HG02678 (cell line): ENCODE measurements at regions not wholly inside any gene's neighbourhood (a gene's known extent, or its start where the extent isn't known, plus 50 kb on each side); places are given as distances from the start of the nearest gene placed in this dataset.

Experiments used
- ATAC-seq: cut with Tn5 transposase; IDR thresholded peaks from one replicate; pipeline ENCODE4 v1.9.1; 2021; ENCODE audit warnings: mild to moderate bottlenecking, moderate library complexity; ENCODE audit not compliant: unreplicated experiment

DNA sequence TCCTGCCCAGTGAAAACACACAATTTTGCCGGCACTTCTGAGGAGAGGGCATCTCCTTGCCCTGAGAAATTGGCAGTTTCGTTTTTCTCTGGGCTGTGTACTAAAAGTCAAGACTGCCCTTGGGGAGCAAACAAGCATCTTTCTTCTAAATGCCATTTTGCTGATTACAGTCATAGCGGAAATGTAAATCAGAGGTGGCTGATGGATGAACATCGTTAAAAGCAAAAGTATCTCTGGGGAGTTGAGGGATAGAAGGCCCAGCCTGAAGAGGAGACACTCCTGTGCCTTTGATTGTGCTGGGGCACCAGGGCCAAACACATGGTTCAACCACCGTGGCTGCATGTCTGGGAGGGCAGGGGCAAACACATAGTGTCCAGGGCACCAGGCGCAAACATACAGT is 49.8 kb downstream of the ABCC12 start:
- no peak for ATAC-seq

- no peak for ATAC-seq
These were observed 50.3 kb downstream of the ABCC12 start for GRCh38 chr16:48105456-48105855.

GRCh38 chr16:48103591-48103990 is 52.2 kb downstream of the ABCC12 start:
- ATAC-seq = no peak

- ATAC-seq = no peak
These were observed 53.4 kb downstream of the ABCC12 start for GRCh38 chr16:48102083-48103008.

GRCh38 chr16:48101069-48101674 is 54.6 kb downstream of the ABCC12 start:
- ATAC-seq = peak; percentile 75

GRCh38 chr16:48099455-48099854 is 56.3 kb downstream of the ABCC12 start:
- ATAC-seq = no peak

DNA sequence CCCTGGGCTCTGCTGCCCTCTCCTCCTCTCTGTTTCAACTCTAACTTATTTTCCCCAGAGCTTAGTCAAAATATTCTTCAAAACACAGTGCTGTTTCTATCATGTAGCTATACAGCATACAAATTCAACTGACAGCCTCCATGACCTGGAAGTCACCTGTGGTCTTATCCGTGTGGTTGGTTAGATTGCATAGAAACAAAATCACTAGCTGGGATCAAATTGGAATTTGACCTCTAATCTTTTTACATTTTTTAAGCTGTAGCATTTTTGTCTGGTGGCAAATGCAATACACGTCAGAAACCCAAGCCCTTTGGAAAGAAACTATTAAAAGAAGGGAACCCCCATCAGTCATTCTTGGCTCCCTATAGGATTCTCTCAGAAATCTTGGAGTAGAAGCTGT is 57.3 kb downstream of the ABCC12 start:
- ATAC-seq = no peak

- no peak for ATAC-seq
These were observed 64.7 kb downstream of the ABCC12 start for GRCh38 chr16:48091117-48091516.

DNA sequence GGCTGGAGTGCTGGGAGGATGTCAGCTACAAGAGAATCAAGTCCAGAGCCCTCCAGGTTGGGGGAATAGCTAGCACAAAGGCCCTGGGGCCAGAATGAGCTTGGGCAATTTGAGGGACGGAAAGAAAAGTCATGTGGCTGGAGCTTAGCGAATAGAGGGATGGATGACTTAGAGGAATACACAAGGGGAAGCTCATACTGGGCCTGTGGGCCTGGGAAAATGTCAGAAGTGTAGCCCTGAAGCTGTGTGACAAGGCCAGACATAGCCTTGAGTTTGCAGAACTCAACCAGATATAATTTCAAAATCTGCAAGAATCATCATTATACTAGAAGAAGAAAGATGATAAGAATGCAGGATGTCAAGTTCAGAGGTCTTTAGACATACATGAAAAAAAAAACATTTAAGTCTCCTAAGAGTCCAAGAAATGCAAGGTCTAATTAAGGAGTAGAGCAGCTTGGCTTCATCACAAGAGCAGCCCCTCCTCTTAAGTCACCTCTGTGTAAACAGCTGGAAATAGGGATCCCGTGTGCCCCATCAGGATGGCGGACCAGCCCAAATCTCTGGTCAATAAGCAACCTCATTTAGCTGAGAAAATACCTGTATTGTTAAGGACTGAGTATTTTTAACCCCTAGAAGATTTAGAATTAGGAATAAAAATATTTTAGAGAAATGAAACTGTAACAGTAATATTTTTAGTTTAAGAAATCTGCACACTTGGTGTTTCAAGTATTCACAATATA is 66.6 kb downstream of the ABCC12 start:
- no peak for ATAC-seq

- ATAC-seq = no peak
These were observed 68.2 kb downstream of the ABCC12 start for GRCh38 chr16:48087639-48088038.

GRCh38 chr16:48086422-48086821 is 69.4 kb downstream of the ABCC12 start:
- ATAC-seq = no peak

- no peak for ATAC-seq
These were observed 70.1 kb downstream of the ABCC12 start for GRCh38 chr16:48085729-48086128.

DNA sequence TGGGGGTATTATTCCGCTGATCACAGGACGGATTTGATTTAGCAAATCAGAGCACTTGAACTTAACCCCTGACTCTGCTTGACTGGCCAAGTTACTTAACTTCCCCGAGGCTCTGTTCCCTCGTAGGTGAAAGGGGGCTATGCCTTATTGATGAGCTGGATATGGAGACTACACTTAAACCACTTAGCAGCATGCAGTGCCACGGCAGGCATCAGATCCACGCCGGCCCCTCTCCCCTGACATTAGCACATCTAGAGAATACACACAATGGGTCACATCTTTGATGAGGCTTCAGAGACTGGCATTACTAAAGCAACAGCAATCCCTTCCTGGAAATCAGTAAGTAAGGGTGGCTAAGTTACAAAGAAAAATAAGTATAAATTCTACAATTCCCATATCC is 71.0 kb downstream of the ABCC12 start:
- no peak for ATAC-seq

- ATAC-seq = no peak
These were observed 73.3 kb downstream of the ABCC12 start for GRCh38 chr16:48082516-48082915.

- ATAC-seq = no peak
These were observed 74.1 kb downstream of the ABCC12 start for GRCh38 chr16:48081656-48082055.

DNA sequence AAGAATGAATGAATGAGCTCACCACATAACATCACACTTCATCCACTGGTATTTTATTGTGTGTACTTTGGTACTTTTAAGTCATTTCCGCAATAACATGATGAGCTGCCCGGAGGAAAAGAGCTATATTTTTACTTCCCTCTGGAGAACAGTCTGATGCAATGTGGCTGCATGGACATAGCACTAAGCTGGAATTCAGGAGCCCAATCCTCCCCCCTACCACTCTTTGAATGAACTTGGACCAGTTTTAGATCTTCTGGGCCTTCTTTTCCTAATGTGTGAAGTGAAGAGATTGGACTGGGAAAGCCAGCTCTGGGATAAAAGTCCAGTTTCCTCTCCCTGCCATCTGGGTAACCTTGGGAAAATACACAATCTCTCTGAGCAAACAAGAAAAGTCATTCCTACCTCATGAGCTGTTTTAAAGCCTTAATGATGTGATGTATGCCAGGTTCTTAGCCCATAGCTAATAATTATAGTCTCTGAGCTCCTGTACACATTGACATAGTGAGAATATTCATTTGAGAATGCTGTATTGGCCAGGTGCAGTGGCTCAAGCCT is 79.3 kb downstream of the ABCC12 start:
- no peak for ATAC-seq

DNA sequence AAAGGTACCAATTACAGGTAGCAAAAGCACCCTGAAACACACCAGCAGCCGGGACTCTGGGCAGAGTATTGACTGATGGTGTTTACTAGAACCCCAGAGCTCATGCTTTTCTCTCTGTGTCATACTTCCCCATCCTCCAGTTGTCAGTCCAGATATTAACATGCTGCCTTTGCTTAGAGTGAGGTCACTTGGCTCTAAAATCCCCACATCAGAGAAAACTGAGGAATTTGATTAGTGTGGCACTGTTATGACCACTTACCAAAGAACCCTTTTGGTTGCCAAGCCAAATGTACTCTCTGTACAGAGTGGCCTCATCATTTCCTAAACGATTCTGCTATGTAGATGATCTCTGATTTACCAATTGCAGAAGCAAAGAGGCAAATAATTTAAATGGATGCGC is 80.4 kb downstream of the ABCC12 start:
- no peak for ATAC-seq

DNA sequence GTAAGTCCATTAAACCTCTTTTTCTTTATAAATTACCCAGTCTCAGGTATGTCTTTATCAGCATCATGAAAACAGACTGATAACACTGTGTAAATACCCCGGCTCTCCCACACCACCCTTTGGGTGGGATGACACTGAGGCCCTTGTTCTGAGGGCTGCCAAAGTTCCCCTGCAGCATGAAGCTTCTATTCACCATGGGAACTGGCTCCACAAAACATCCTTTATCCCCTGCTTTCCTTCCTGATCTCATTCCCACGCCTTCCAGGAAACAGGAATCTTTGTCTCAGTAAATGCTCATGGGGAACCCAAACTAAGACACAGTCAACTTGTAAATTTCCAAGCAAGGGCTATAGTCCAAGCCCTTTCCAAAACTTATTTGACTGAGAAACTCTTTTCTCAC is 88.4 kb downstream of the ABCC12 start:
- no peak for ATAC-seq

GRCh38 chr16:48064971-48065370 is 90.8 kb downstream of the ABCC12 start:
- ATAC-seq = no peak

- no peak for ATAC-seq
These were observed 93.1 kb downstream of the ABCC12 start for GRCh38 chr16:48062681-48063080.

DNA sequence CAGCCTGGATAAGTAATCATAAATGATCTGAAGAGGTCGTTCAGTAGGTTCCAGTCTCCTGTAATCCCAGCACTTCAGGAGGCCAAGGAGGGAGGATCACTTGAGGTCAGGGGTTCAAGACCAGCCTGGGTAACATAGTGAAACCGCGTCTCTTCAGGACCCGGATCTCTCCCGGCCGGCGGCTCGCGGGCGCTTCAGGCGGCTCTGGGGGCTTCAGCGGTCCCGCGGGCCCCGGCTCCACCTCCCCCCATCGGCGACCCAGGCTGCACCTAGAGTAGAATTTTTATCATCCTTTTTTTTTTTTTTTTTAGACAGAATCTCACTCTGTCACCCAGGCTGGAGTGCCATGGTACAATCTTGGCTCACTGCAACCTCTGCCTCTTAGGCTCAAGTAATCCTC is 95.9 kb downstream of the ABCC12 start:
- no peak for ATAC-seq
